ENCODE measurements at regions not wholly inside any gene's neighbourhood (a gene's known extent, or its start where the extent isn't known, plus 50 kb on each side); places are given as distances from the start of the nearest gene placed in this dataset.
A peak's percentile ranks its signal among the peaks of the same experiment; 100 is the strongest.

GRCh38 chr12:94091624-94092023, 56.8 kb upstream of the PLXNC1 start:
- Histone ChIP-seq H3K4me3 (no peak overlapping the region), H3K36me3 (no peaks in the 10 kb centered on the region), H3K9me3 (no peaks in the 10 kb centered on the region), H3K27ac (no peak overlapping the region), H3K4me1 (no peaks in the 10 kb centered on the region), H3K27me3 (no peaks in the 10 kb centered on the region)
- no peak for TF ChIP-seq CTCF (IDR thresholded peaks at IDR 0.05)
- ATAC-seq (no peak), DNase-seq (no peak)
- intact Hi-C loops (cut with DNase I), result no loop called here

- intact Hi-C loops (cut with DNase I), result no loop called here
- TF ChIP-seq CTCF (IDR thresholded peaks at IDR 0.05), result no peak
Observed at GRCh38 chr12:94092516-94093241, 55.7 kb upstream of the PLXNC1 start.

GRCh38 chr12:94094700-94095099, 53.7 kb upstream of the PLXNC1 start:
- H3K27me3 ChIP-seq, result no peaks in the 10 kb centered on the region
- no peaks in the 10 kb centered on the region for H3K9me3 ChIP-seq
- H3K4me3 ChIP-seq, result no peak overlapping the region
- intact Hi-C loops (cut with DNase I), result no loop called here
- no peaks in the 10 kb centered on the region for H3K36me3 ChIP-seq
- ATAC-seq (no peak), DNase-seq (no peak)
- H3K27ac ChIP-seq, result no peak overlapping the region
- no peak for TF ChIP-seq CTCF (IDR thresholded peaks at IDR 0.05)
- no peaks in the 10 kb centered on the region for H3K4me1 ChIP-seq

More at GRCh38 chr12:94092516-94093241, 55.7 kb upstream of the PLXNC1 start:
- H3K27me3 ChIP-seq, result no peaks in the 10 kb centered on the region
- no peaks in the 10 kb centered on the region for H3K4me1 ChIP-seq
- ATAC-seq, result peak; percentile 55
- no peak for DNase-seq
- no peak overlapping the region for H3K4me3 ChIP-seq
- H3K27ac ChIP-seq, result no peak overlapping the region
- no peaks in the 10 kb centered on the region for H3K9me3 ChIP-seq
- H3K36me3 ChIP-seq, result no peaks in the 10 kb centered on the region

- Histone ChIP-seq H3K27ac (no peak overlapping the region), H3K36me3 (no peaks in the 10 kb centered on the region), H3K27me3 (no peaks in the 10 kb centered on the region), H3K9me3 (no peaks in the 10 kb centered on the region), H3K4me3 (no peak overlapping the region), H3K4me1 (no peaks in the 10 kb centered on the region)
- no peak for TF ChIP-seq CTCF (IDR thresholded peaks at IDR 0.05)
- DNase-seq (no peak), ATAC-seq (no peak)
- intact Hi-C loops (cut with DNase I), result no loop called here
Observed at GRCh38 chr12:94095618-94096017, 52.8 kb upstream of the PLXNC1 start.

GRCh38 chr12:94098466-94098865, 49.9 kb upstream of the PLXNC1 start:
- DNase-seq (no peak), ATAC-seq (no peak)
- intact Hi-C loops (cut with DNase I), result no loop called here
- Histone ChIP-seq H3K4me3 (no peak overlapping the region), H3K27me3 (no peaks in the 10 kb centered on the region), H3K27ac (no peak overlapping the region), H3K9me3 (no peaks in the 10 kb centered on the region), H3K4me1 (peaks cover 5% of the 10 kb centered on the region), H3K36me3 (no peaks in the 10 kb centered on the region)
- no peak for TF ChIP-seq CTCF (IDR thresholded peaks at IDR 0.05)

Measured in upper lobe of right lung (tissue), 1 donor.